HG02571 (cell line): ENCODE measurements at regions not wholly inside any gene's neighbourhood (a gene's known extent, or its start where the extent isn't known, plus 50 kb on each side); places are given as distances from the start of the nearest gene placed in this dataset.

Experiments used
- ATAC-seq: cut with Tn5 transposase; IDR thresholded peaks from one replicate; pipeline ENCODE4 v1.9.1; 2021; ENCODE audit warnings: mild to moderate bottlenecking, moderate library complexity; ENCODE audit not compliant: unreplicated experiment

DNA sequence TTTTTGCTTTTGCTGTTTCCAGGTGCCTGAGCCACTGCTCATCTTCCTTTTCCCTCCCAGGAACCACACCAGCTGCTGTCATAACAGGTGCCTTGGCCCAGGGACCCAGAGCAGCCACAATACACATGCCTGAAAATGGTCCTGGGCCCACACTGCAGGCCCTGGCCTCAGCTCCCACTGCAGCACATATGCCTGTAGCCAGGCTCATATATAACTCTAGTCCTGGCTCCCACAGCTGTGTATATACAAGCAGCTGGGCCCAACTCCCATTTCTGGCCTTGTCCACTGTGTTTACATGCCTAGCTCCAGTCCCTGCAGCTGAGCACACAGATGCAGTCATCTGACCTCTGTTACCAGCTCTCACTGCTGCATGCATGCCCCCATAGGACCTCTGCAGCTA lies 930.5 kb downstream of the ADGRL3 start:
- no peak for ATAC-seq

DNA sequence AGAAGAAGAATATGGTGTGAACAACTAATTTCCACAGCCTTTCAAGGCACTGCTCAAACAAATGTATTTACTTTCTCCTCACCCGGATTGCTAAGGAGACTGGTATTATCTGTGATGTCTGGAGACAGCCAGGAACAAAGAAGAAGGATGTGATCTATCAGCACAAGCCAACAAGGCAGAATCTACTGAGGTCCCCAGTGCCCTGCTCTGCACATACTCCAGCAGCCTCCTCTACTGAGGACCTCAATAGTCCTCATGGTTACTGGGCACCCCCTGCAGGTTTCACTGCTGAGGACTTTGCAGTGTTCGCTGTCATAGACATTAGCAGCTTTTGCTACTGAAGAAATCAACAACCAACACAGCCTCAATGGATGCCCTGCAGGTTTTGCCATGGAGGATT lies 930.1 kb downstream of the ADGRL3 start:
- no peak for ATAC-seq
